H54 (cell line): ENCODE measurements at regions not wholly inside any gene's neighbourhood (a gene's known extent, or its start where the extent isn't known, plus 50 kb on each side); places are given as distances from the start of the nearest gene placed in this dataset.

Source experiments
- DNase-seq: peaks from one replicate; pipeline ENCODE4 v3.0.0; 2011; ENCODE audit warnings: low spot score, mixed read lengths; ENCODE audit not compliant: insufficient read length
- FAIRE-seq: peaks from 3 replicates; lab custom pipeline; 2011; peaks lifted over from hg19 to GRCh38; lab: Jason Lieb, UNC
- POLR2A ChIP-seq: IDR thresholded peaks from 2 replicates; pipeline ENCODE4 v1.6.1; 2011; ENCODE audit warnings: low read depth, mild to moderate bottlenecking, low read length

DNA sequence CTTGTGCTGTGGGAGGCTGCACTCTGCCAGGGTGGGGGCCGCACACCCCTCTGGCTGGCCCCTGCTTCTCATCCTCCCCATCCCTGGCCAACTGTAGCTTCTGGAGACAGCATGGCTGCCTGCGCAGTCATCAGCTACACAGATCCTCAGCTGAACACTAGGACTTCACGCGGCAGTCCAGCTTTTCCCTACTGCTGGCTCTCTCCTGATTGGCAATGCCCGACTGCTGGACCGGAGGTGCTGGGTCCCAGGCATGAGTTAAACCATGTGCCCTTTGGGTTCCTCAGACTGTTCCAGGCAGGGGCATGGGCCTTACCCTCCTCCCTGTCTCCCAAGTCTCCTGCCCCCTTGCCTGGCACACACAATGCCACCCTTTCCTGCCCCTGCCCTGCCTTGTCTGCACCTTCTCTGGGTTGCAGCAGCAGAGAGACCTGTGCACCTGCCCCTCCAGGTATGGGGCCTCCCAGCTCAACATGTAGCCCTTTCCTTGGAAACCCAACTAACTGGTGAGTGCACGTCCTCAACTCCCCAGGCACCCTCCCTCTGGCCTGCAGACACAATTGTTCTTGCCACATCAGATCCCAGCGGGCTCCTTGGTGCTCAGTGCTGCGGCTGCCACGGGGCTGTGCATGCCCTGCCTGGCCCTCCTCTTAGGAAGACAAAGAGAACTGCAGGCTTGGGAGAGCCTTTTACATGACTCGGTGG is 1039.2 kb downstream of the TBC1D22A start:
- no peak for FAIRE-seq
- no peak for DNase-seq
- no peak for TF ChIP-seq POLR2A

DNA sequence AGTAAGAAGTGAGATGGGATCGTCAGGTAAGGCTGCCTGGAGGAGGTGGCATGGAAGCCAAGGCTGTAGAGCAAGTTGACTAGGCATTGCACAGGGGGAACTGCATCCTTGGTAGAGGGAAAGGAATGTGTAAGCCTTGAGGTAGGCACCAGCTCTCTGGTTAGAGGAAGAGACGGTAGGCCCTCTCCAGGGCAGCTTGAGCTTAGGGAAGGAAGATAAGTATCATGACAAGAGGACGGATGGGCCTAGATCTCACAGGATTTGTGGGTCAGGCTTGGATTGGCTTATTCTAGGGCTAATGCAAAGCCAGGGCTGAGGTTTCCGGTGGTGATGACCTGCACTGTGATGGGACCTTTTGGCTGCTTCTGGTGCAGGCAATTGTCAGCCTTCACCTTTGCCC is 1035.8 kb downstream of the TBC1D22A start:
- no peak for TF ChIP-seq POLR2A
- no peak for FAIRE-seq

DNA sequence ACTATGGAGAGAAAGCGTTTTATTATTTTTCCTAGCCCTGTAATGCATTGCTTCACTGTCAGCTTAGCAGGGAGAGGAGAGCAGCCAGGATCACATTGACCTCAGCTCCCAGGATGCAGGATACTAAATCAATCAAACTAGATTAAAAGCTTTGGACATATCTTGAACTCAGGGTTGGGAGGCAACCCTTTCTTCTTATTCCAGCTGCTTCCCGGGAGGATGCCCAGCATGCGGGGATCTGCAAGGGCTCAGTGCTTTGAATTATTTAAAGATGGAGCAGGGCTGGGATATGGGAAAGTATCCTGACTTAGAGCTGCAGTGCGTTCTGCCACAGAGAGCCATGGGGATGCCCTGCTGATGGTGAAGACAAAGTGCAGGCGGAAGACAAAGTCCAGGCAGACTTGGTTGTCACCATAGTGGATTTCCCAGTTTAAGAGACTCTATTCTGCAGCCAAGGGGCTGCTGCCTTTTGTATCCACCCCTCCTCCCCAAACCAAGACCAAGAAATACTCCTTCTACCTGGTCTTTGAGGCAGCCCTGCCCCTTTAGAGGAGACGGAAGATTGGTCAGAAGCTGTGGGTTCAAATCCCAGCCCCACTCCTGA is 1035.0 kb downstream of the TBC1D22A start:
- FAIRE-seq (no peak), DNase-seq (no peak)
- TF ChIP-seq POLR2A: no peak

More for the DNA sequence above, 1035.8 kb downstream of the TBC1D22A start:
- DNase-seq: no peak

DNA sequence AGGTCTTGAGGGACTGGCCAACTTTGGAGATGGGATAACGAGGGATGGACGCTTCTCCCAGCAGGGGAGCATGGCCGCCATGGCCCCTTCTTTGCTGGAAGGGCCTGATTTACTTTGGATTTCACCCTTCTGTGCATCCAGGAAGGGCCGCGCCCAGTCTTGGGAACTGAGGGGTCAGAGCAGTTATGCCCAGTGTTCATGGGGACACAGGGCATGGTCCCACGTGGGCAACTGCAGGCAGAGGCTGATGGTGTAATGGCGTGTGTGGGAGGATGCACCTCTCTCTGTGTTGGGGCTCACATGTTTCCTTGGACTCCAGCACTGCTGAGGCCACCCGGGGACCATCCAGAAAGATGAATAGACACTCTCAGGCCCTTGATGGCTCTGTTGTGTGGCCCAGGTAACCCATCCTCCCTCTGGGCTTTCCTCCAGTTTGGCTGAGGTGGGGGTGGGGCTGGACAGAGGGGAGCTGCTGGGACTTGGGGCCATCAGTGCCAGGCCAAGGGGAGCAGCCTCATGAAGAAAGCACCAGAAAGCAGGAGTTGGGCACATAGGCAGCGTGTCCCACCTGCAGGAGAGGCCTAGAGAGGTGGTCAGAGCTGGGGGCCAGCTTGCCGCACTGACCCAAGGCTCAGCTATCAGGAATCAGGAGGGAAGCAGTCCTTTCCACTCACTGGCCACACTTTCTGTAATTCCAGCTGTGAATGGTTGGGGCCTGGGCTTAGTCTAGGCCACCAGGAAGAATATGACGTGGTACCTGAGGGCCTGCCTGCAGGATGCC is 1033.9 kb downstream of the TBC1D22A start:
- TF ChIP-seq POLR2A: no peak
- no peak for FAIRE-seq
- no peak for DNase-seq

DNA sequence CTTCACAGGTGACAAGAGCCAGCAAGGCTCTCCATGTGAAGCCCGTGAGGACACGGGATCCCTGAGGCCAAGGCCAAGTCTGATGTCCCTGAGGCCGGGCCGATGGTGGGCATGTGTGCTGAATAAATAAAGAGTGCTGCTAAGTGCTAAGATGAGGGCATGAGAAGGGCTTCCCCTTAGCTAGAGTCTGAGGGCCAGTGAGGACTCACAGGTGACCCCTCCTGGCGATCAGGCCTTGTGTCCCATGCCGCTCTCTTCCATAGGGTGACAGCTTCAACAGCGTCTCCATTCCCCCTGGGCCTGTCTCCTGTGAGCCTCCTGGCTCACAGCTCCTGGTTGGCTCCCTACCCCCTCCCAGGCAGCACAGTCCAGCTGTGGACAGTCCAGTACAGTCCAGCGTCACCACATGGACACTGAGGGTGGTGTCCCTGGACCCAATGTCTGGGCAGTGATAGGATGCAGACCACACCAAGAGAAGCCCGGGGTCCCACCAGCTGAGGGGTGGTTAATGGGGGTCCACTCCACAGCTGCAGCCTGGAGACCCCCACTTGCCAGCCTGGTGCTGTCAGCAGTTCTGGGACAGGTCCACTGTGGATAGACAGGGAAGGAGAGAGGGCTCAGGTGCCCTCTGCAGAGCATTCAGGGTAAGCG is 1033.2 kb downstream of the TBC1D22A start:
- no peak for TF ChIP-seq POLR2A
- DNase-seq (no peak), FAIRE-seq (no peak)

DNA sequence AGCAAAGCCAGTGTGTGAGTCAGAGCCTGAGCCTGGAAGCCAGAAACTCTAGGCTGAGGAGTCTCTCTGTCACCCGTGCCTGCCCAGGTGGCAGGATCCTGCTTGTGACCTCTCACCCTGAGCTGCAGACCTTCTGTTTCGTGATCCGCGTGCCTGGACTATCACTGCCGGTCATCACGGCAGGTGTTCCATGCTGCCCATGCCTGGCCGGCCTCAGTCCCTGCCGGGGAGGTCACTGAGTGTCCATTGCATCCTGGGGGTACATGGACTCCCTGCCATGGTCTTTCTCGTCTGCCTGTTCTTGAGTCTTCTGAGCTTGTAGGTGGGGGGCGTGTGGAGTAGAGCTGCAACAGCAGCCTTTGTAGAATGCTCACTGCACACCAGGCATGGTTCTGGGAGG is 1032.4 kb downstream of the TBC1D22A start:
- no peak for TF ChIP-seq POLR2A
- FAIRE-seq (no peak), DNase-seq (no peak)

DNA sequence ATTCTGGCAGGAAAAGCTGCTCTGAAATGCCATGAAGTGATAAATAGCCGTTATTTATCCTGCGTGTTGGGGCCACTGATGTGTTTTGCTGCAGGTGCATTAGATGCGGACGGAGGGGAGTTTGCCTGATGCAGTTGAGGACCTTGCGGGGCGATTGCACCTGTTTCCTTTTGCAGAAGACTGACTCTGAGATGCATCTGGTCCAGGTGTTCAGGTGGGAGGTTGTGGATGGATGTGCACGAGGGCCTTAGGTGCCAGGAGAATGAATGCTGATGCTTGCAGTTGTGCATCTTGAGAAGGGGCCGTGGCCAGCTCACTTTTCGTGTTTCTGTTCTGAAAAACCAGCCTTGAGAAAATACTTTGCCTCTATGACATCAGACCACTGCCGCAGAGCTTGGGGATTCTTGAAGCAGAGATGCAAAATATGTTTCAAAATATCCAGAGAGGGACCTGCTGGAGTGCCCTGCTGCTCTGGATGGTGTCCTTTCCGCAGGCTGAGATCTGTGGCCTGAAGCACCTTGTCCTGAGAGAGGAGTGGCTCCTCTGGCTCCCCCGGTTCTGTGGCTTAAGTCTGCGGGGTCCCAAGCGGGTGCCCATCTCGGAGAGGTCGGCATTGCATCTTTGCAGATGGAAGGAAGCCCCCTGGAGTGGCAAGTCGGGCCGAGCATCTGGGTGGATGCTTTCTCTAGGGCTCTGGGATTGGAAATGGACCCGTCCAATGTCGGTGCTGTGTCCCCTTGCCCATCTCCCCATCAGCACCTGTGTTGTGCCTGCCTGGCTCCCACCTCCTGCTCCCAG is 1031.1 kb downstream of the TBC1D22A start:
- no peak for TF ChIP-seq POLR2A
- no peak for DNase-seq
- no peak for FAIRE-seq

DNA sequence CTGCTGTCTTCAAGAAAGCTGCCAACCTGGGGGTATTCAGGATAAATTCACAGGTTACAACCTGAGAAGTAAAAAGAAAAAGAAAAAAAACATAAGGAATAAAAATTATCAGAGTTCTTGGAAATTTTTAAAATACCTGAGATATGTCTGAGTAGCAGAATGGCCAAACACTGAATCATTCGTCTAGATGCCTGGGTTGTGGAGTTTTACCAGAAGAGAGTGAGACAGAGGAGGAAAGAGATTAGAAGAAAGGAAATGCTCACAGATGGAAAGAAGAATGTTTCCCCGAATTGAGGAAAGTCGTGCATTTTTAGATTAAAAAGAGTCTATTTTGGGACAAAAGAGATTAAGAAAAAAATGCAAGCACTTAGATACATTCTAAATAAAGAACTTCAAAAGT is 1026.7 kb downstream of the TBC1D22A start:
- no peak for TF ChIP-seq POLR2A
- FAIRE-seq: no peak
- DNase-seq: no peak

DNA sequence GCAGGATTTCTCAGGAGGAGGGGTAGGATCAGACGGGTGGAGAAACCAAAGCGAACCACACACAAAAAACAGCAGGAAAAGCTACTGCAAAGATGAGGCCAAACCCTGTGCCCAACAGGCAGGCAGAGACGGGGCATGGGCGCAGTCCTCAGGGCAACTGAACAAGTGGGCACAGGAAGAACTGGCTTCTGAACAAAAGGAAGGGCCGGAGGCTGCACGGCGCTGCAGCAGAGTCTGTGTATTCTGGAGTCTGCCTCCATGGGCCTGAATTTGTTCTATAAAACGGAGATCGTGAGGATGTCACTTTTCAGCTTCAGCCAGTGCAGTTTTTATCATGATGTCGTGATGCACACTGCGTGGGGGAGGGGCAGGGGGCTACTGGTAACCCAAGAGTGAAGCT is 1026.0 kb downstream of the TBC1D22A start:
- FAIRE-seq (no peak), DNase-seq (no peak)
- no peak for TF ChIP-seq POLR2A

DNA sequence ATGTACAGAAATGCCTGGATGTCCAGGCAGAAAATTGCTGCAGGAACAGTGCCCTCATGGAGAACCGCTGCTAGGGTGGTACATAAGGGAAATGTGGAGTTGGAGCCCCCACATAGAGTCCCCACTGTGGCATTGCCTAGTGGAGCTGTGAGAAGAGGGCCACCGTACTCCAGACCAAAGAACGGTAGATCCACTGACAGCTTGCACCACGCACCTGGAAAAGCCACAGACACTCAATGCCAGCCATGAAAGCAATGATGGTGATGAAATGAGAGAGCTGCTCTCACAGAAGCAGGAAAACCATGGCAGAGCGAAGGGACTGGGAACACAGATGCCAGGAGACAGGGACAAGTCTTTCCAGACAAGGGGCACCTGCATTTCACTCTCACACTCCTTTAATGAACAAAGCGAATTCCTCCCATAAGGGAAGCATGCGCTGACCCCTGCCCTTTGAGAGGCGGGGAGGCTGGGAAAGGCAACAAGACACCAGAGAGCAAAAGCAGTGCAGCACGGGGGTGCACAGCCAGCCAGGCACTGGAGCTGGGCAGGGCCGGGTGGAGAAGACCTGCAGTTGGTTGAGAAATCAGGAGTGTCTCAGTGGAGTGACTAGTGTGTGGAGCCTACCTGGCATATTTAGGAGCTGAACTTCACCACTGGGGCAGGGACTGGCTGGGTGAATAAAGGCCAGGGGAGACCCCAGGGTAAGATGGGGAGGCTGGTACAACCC is 1025.2 kb downstream of the TBC1D22A start:
- DNase-seq (no peak), FAIRE-seq (no peak)
- no peak for TF ChIP-seq POLR2A

DNA sequence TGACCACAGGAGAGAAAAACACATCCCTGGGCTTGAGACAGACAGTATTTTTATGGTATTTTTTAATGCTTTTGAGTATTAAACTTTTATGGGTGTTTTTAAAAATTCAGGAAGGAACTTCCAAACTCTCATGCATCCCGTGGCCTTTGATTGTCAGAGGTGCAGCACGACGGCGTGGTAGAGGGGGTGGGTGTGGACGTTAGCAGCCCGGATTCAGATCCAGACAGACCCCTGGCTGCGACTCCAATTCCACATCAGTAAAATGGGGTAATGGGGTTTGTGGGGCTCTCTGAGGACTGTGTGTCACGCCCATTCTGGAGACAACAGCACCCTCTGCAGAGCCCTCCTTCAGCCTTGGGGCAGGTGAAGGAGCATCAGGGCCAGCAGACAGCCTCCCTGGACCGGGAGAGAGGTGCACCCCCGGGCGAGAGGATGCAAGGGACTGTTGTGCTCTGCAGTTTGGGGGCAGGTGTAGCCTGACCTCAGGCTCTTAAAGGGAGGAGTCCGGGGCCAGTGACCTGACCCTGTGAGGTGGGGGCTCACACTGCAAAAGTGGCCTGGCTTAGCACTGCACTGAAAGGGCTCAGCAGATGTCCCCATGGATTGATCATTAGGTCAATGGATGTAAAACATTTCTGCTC is 1024.3 kb downstream of the TBC1D22A start:
- no peak for FAIRE-seq
- no peak for TF ChIP-seq POLR2A
- no peak for DNase-seq

DNA sequence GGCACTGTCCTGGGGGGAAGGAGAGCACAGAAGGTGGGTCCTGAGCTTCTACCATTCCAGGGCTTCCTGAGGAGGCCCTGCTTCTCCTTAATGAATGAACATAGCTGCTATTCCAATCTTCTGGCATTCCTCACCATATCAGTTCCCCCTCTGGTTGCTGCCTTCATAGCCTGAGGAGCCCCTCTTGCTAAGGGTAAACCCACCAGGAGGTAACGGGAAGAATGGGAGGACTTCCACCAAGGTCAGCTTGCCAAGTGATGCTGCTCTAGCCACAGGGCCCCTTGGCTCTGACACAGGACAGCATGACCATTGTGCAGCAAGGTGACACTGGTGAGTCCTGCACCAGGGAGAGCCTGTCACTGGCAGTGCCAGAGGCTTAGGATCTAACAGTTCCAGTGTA is 1022.5 kb downstream of the TBC1D22A start:
- DNase-seq: no peak
- FAIRE-seq: no peak
- no peak for TF ChIP-seq POLR2A

DNA sequence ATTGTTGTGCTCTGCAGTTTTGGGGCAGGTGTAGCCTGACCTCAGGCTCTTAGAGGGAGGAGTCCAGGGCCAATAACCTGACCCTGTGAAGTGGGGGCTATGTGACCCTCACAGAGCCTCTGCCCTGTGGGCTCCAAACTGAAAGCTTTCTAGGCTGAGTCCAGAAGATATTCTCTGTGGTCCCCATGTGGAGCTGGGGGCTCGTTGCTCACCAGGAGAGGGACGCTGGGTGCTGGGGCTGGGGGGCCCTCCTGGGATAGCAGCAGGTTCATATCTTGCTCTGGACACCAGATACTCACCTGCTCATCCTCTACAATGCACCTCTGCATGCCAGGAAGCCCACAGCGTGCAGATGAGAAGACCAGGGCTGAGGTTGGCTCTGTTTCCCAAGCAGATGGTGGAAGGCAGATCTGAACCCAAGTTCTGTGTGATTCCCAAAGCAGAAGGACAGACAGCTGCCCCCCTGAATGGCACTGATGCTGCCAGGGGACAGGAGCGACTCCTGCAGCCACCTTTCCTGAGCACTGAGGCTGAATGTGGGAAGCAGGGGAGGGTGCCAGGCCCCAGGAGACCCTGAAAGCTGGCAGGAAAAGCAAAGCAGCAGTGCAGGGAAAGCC is 1022.0 kb downstream of the TBC1D22A start:
- FAIRE-seq: no peak
- TF ChIP-seq POLR2A: no peak
- no peak for DNase-seq
